Posterior cingulate gyrus (tissue), 11 donors: ENCODE measurements at regions not wholly inside any gene's neighbourhood (a gene's known extent, or its start where the extent isn't known, plus 50 kb on each side); places are given as distances from the start of the nearest gene placed in this dataset.
A peak's percentile ranks its signal among the peaks of the same experiment; 100 is the strongest.

Source experiments
- DNase-seq, 10 donors: peaks; one replicate each; pipeline versions ENCODE4 v3.0.0 to v3.0.0-alpha.2; 2020 to 2021; ENCODE audit warnings: mixed read lengths in 3 of 10
- intact Hi-C: fragments of 100-400 bp; cut with DNase I; formaldehyde crosslinking; loops from one replicate; pipeline ENCODE4 v1.15.1; 2023

GRCh38 chr16:86960266-86960665, 356.9 kb downstream of the C16orf95 start:
- intact Hi-C loops, result no loop called here
- DNase-seq, result peak in 3 of 10 donors; percentile 22 to 47 (median 40)

GRCh38 chr16:86961171-86961601, 356.0 kb downstream of the C16orf95 start:
- peak in 9 of 10 donors; percentile 22 to 93 (median 56) for DNase-seq
- intact Hi-C loops, result no loop called here

GRCh38 chr16:86962259-86962658, 354.9 kb downstream of the C16orf95 start:
- intact Hi-C loops, result no loop called here
- DNase-seq, result peak in 2 of 10 donors; percentile 23 to 35

- peak in 2 of 10 donors; percentile 58 to 66 for DNase-seq
- intact Hi-C loops, result no loop called here
Measured at GRCh38 chr16:86962913-86963312, 354.3 kb downstream of the C16orf95 start.

- intact Hi-C loops, result no loop called here
- peak in 2 of 10 donors; percentile 67 to 78 for DNase-seq
Measured at GRCh38 chr16:86963600-86964575, 353.3 kb downstream of the C16orf95 start.

- DNase-seq, result peak in 2 of 10 donors; percentile 44 to 67
- intact Hi-C loops, result no loop called here
Measured at GRCh38 chr16:86964796-86965241, 352.4 kb downstream of the C16orf95 start.

- intact Hi-C loops, result no loop called here
- DNase-seq, result peak in 2 of 10 donors; percentile 45 to 74
Measured at GRCh38 chr16:86965331-86965730, 351.9 kb downstream of the C16orf95 start.

- intact Hi-C loops, result no loop called here
- peak in 2 of 10 donors; percentile 55 to 59 for DNase-seq
Measured at GRCh38 chr16:86965840-86966550, 351.2 kb downstream of the C16orf95 start.

GRCh38 chr16:86966777-86967176, 350.4 kb downstream of the C16orf95 start:
- intact Hi-C loops, result no loop called here
- peak in 2 of 10 donors; percentile 38 to 42 for DNase-seq

GRCh38 chr16:86968866-86969265, 348.3 kb downstream of the C16orf95 start:
- DNase-seq, result peak in 2 of 10 donors; percentile 43 to 65

GRCh38 chr16:86969716-86970115, 347.5 kb downstream of the C16orf95 start:
- peak in 2 of 10 donors; percentile 45 to 75 for DNase-seq
- intact Hi-C loops, result no loop called here

More at GRCh38 chr16:86968866-86969265, 348.3 kb downstream of the C16orf95 start:
- intact Hi-C loops, result no loop called here

GRCh38 chr16:86970279-86970678, 346.9 kb downstream of the C16orf95 start:
- DNase-seq, result peak in 2 of 10 donors; percentile 42 to 69
- intact Hi-C loops, result no loop called here

GRCh38 chr16:86970726-86971125, 346.5 kb downstream of the C16orf95 start:
- peak in 2 of 10 donors; percentile 30 to 33 for DNase-seq
- intact Hi-C loops, result no loop called here

GRCh38 chr16:86971251-86971650, 345.9 kb downstream of the C16orf95 start:
- peak in 2 of 10 donors; percentile 29 to 80 for DNase-seq
- intact Hi-C loops, result no loop called here

- intact Hi-C loops, result no loop called here
- DNase-seq, result peak in 2 of 10 donors; percentile 25 to 46
Measured at GRCh38 chr16:86974120-86974519, 343.1 kb downstream of the C16orf95 start.

- DNase-seq, result peak in 2 of 10 donors; percentile 33 to 59
- intact Hi-C loops, result no loop called here
Measured at GRCh38 chr16:86975445-86975844, 341.7 kb downstream of the C16orf95 start.

- intact Hi-C loops, result no loop called here
- DNase-seq, result peak in 2 of 10 donors; percentile 53 to 59
Measured at GRCh38 chr16:86977076-86977676, 340.0 kb downstream of the C16orf95 start.

GRCh38 chr16:86978445-86979030, 338.7 kb downstream of the C16orf95 start:
- DNase-seq, result peak in 2 of 10 donors; percentile 49 to 54

GRCh38 chr16:86979061-86979460, 338.1 kb downstream of the C16orf95 start:
- DNase-seq, result no peak
- intact Hi-C loops, result no loop called here

More at GRCh38 chr16:86978445-86979030, 338.7 kb downstream of the C16orf95 start:
- intact Hi-C loops, result no loop called here
